ENCODE measurements at regions not wholly inside any gene's neighbourhood (a gene's known extent, or its start where the extent isn't known, plus 50 kb on each side); places are given as distances from the start of the nearest gene placed in this dataset.

- TF ChIP-seq CTCF (IDR thresholded peaks at IDR 0.05) (no peak), POLR2A (IDR thresholded peaks at IDR 0.05) (no peak)
Measured at GRCh38 chr9:105964156-105964555, 269.8 kb downstream of the TMEM38B start.

Measured in uterus (tissue), 2 donors.